ENCODE measurements at regions not wholly inside any gene's neighbourhood (a gene's known extent, or its start where the extent isn't known, plus 50 kb on each side); places are given as distances from the start of the nearest gene placed in this dataset.

DNA sequence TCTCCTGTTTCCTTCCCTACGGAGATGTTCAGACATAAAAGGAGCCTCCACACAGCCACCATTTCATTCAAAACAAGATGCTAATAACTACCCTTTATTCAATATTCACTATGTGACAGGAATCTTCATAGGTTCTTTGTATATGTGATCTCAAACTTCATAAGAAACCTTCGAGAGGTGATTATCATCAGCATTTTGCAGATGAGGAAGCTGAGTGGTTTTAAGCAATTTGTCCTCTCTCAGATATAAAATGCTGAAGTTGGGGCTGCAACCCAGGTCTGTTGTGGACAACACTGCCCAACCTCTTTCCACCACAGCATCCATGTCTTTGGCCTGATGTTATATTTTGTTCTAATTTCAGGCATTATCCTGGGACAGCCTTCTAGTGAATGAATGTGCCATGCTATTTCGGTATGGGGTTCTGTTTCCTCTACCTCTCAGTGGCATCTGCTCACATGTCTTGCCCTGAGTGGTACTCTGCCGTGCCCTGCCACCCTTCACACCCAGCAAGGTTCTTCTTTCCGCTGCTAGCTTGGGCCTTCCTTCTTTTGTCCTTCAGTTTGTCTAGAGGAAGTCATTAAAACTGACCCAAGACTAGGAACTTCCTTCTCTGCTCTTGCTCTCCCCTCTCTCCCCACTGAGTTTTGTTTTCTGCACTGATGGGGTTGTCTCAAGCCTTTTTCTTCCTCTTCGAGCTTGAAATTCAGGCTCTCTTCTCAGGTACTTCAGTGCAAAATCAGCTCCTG, 300.9 kb upstream of the PRDM1 start:
- ATAC-seq, result peak; percentile 75
- Histone ChIP-seq H3K4me1 (no peaks in the 10 kb centered on the region), H3K27me3 (ENCODE audit: low read depth) (no peaks in the 10 kb centered on the region), H3K4me3 (no peak overlapping the region), H3K36me3 (no peaks in the 10 kb centered on the region), H3K27ac (no peak overlapping the region), H3K9me3 (no peaks in the 10 kb centered on the region)
- TF ChIP-seq CTCF (IDR thresholded peaks at IDR 0.05), result no peak
- DNase-seq, result peak; percentile 62
- intact Hi-C loops (cut with DNase I), result no loop called here

GRCh38 chr6:105784179-105784578, 302.0 kb upstream of the PRDM1 start:
- H3K36me3 ChIP-seq, result no peaks in the 10 kb centered on the region
- no peak for TF ChIP-seq CTCF (IDR thresholded peaks at IDR 0.05)
- DNase-seq (no peak), ATAC-seq (no peak)
- no peaks in the 10 kb centered on the region for H3K9me3 ChIP-seq
- no peak overlapping the region for H3K4me3 ChIP-seq
- intact Hi-C loops (cut with DNase I), result no loop called here
- H3K27me3 ChIP-seq (ENCODE audit: low read depth), result no peaks in the 10 kb centered on the region
- H3K27ac ChIP-seq, result no peak overlapping the region
- H3K4me1 ChIP-seq, result no peaks in the 10 kb centered on the region

DNA sequence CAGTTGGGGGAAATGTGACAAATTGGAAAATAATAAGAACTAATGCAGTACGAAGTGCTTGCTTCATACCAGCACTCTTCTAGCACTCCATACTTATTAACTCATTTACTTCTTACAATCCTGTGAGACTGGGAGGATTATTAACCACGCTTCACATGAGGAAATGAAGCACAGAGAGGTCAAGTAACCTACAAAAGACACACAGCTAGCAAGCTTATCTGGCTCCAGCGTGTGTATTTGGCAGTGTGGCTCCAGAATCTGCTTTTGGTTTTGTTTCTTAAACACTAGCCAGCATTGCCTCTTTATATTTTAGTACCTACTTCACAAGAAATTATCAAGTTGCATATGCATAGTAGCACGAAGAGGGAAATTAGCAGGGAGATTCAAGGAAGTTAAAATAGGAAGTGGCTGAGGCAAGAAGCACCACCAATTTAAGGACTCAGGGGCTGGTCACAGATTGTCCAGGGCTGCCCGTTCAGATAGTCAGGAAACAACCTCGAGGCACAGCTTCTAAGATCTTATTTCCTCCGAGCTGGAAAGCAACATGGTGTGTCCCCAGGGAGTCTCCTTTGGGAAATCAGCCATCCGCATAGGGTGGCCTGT, 302.7 kb upstream of the PRDM1 start:
- Histone ChIP-seq H3K4me1 (no peaks in the 10 kb centered on the region), H3K27me3 (ENCODE audit: low read depth) (no peaks in the 10 kb centered on the region), H3K27ac (no peak overlapping the region), H3K36me3 (no peaks in the 10 kb centered on the region), H3K4me3 (no peak overlapping the region), H3K9me3 (no peaks in the 10 kb centered on the region)
- no peak for TF ChIP-seq CTCF (IDR thresholded peaks at IDR 0.05)
- DNase-seq (peak; percentile 46), ATAC-seq (peak; percentile 29 to 47)
- intact Hi-C loops (cut with DNase I), result no loop called here

DNA sequence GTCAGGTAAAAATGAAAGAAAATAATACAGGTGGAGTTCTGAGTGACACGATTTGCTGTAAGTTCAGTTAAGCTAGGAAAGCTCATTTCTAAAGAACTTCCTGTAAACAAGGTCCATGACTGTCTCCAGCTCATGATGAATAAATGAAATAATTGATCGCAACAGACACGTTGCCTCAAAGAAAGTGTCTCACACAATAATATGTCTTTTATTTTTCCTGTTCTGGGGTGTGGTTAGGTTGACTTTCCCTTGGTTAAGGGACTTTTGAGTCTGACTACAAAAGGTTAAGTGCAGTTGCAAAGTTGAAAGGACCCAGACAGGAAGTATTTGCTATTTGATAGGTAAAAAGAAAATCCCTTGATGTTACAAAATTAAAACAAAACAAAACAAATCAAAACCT, 304.2 kb upstream of the PRDM1 start:
- Histone ChIP-seq H3K4me1 (no peaks in the 10 kb centered on the region), H3K27ac (no peak overlapping the region), H3K27me3 (ENCODE audit: low read depth) (no peaks in the 10 kb centered on the region), H3K4me3 (no peak overlapping the region), H3K36me3 (no peaks in the 10 kb centered on the region), H3K9me3 (no peaks in the 10 kb centered on the region)
- intact Hi-C loops (cut with DNase I), result no loop called here
- no peak for TF ChIP-seq CTCF (IDR thresholded peaks at IDR 0.05)
- ATAC-seq (no peak), DNase-seq (no peak)

- Histone ChIP-seq H3K27me3 (ENCODE audit: low read depth) (no peaks in the 10 kb centered on the region), H3K36me3 (no peaks in the 10 kb centered on the region), H3K4me3 (no peak overlapping the region), H3K27ac (no peak overlapping the region), H3K9me3 (no peaks in the 10 kb centered on the region), H3K4me1 (no peaks in the 10 kb centered on the region)
- no peak for TF ChIP-seq CTCF (IDR thresholded peaks at IDR 0.05)
- intact Hi-C loops (cut with DNase I), result no loop called here
- ATAC-seq (no peak), DNase-seq (no peak)
These were observed 304.9 kb upstream of the PRDM1 start for GRCh38 chr6:105781248-105781647.

Measured in lower lobe of right lung (tissue), 2 donors.